ENCODE measurements at regions not wholly inside any gene's neighbourhood (a gene's known extent, or its start where the extent isn't known, plus 50 kb on each side); places are given as distances from the start of the nearest gene placed in this dataset.
"Not testable (repeated sequence)": the region's sequence is repeated elsewhere in the genome, so short reads cannot be mapped to it uniquely, and the experiment has no call there.

GRCh38 chr1:81244612-81245011 is 556.1 kb upstream of the ADGRL2 start:
- H3K27me3 ChIP-seq (replicated peaks; ENCODE audit: insufficient read depth, low read depth, low read length, poor library complexity); CTCF ChIA-PET; DNase-seq (ENCODE audit: low spot score); H3K36me3 ChIP-seq (ENCODE audit: insufficient read depth, low read length, poor library complexity, severe bottlenecking); H3K27ac ChIP-seq (ENCODE audit: low read depth, low read length, poor library complexity, severe bottlenecking); POLR2A ChIA-PET (ENCODE audit: low non-redundant PET); H3K4me1 ChIP-seq (ENCODE audit: insufficient read depth, low read length, poor library complexity, severe bottlenecking); H3K9me3 ChIP-seq (ENCODE audit: low read depth, low read length, poor library complexity, severe bottlenecking); intact Hi-C loops (cut with micrococcal nuclease; ENCODE audit: unreplicated experiment); BruUV-seq (replicated peaks); H3K4me3 ChIP-seq (ENCODE audit: low read depth, low read length, poor library complexity, severe bottlenecking): not testable (repeated sequence)

GRCh38 chr1:81242103-81242502 is 558.6 kb upstream of the ADGRL2 start:
- no peak for DNase-seq (ENCODE audit: low spot score)
- Histone ChIP-seq H3K4me1 (ENCODE audit: insufficient read depth, low read length, poor library complexity, severe bottlenecking) (peaks cover 19% of the 10 kb centered on the region), H3K36me3 (ENCODE audit: insufficient read depth, low read length, poor library complexity, severe bottlenecking) (no peaks in the 10 kb centered on the region), H3K27ac (ENCODE audit: low read depth, low read length, poor library complexity, severe bottlenecking) (no peak overlapping the region), H3K9me3 (ENCODE audit: low read depth, low read length, poor library complexity, severe bottlenecking) (no peaks in the 10 kb centered on the region), H3K4me3 (ENCODE audit: low read depth, low read length, poor library complexity, severe bottlenecking) (no peak overlapping the region), H3K27me3 (replicated peaks; ENCODE audit: insufficient read depth, low read depth, low read length, poor library complexity) (no peaks in the 10 kb centered on the region)
- TF ChIP-seq EZH2 (IDR thresholded peaks at IDR 0.05; ENCODE audit: borderline replicate concordance, low read depth, low read length, poor library complexity, severe bottlenecking) (no peak), CTCF (conservative IDR thresholded peaks at IDR 0.05; ENCODE audit: low read depth, low read length) (no peak)
- CTCF ChIA-PET, result no interaction called here
- BruUV-seq (replicated peaks), result no TSS peak
- POLR2A ChIA-PET (ENCODE audit: low non-redundant PET), result no interaction called here
- intact Hi-C loops (cut with micrococcal nuclease; ENCODE audit: unreplicated experiment), result no loop called here

- Histone ChIP-seq H3K27me3 (replicated peaks; ENCODE audit: insufficient read depth, low read depth, low read length, poor library complexity) (no peaks in the 10 kb centered on the region), H3K4me3 (ENCODE audit: low read depth, low read length, poor library complexity, severe bottlenecking) (peak overlapping the region; percentile 33), H3K9me3 (ENCODE audit: low read depth, low read length, poor library complexity, severe bottlenecking) (no peaks in the 10 kb centered on the region), H3K27ac (ENCODE audit: low read depth, low read length, poor library complexity, severe bottlenecking) (peak overlapping the region; percentile 21), H3K36me3 (ENCODE audit: insufficient read depth, low read length, poor library complexity, severe bottlenecking) (no peaks in the 10 kb centered on the region), H3K4me1 (ENCODE audit: insufficient read depth, low read length, poor library complexity, severe bottlenecking) (peaks cover 31% of the 10 kb centered on the region)
- intact Hi-C loops (cut with micrococcal nuclease; ENCODE audit: unreplicated experiment), result no loop called here
- BruUV-seq (replicated peaks), result no TSS peak
- TF ChIP-seq CTCF (conservative IDR thresholded peaks at IDR 0.05; ENCODE audit: low read depth, low read length) (no peak), EZH2 (IDR thresholded peaks at IDR 0.05; ENCODE audit: borderline replicate concordance, low read depth, low read length, poor library complexity, severe bottlenecking) (no peak)
- ChIA-PET CTCF (no interaction called here), POLR2A (ENCODE audit: low non-redundant PET) (no interaction called here)
- no peak for DNase-seq (ENCODE audit: low spot score)
Observed at GRCh38 chr1:81238129-81238528, 562.6 kb upstream of the ADGRL2 start.

- CTCF ChIA-PET, result no interaction called here
- Histone ChIP-seq H3K27ac (ENCODE audit: low read depth, low read length, poor library complexity, severe bottlenecking) (peak overlapping the region; percentile 21), H3K36me3 (ENCODE audit: insufficient read depth, low read length, poor library complexity, severe bottlenecking) (no peaks in the 10 kb centered on the region), H3K4me1 (ENCODE audit: insufficient read depth, low read length, poor library complexity, severe bottlenecking) (peaks cover 37% of the 10 kb centered on the region), H3K9me3 (ENCODE audit: low read depth, low read length, poor library complexity, severe bottlenecking) (no peaks in the 10 kb centered on the region), H3K27me3 (replicated peaks; ENCODE audit: insufficient read depth, low read depth, low read length, poor library complexity) (no peaks in the 10 kb centered on the region), H3K4me3 (ENCODE audit: low read depth, low read length, poor library complexity, severe bottlenecking) (peak overlapping the region; percentile 33)
- intact Hi-C loops (cut with micrococcal nuclease; ENCODE audit: unreplicated experiment), result no loop called here
- no TSS peak for BruUV-seq (replicated peaks)
- POLR2A ChIA-PET (ENCODE audit: low non-redundant PET), result no interaction called here
- DNase-seq (ENCODE audit: low spot score), result peak; percentile 75
- TF ChIP-seq EZH2 (IDR thresholded peaks at IDR 0.05; ENCODE audit: borderline replicate concordance, low read depth, low read length, poor library complexity, severe bottlenecking) (no peak), CTCF (conservative IDR thresholded peaks at IDR 0.05; ENCODE audit: low read depth, low read length) (no peak)
Observed at GRCh38 chr1:81237473-81238089, 563.2 kb upstream of the ADGRL2 start.

Data from A673 (cell line).